ENCODE measurements at regions not wholly inside any gene's neighbourhood (a gene's known extent, or its start where the extent isn't known, plus 50 kb on each side); places are given as distances from the start of the nearest gene placed in this dataset.

DNA sequence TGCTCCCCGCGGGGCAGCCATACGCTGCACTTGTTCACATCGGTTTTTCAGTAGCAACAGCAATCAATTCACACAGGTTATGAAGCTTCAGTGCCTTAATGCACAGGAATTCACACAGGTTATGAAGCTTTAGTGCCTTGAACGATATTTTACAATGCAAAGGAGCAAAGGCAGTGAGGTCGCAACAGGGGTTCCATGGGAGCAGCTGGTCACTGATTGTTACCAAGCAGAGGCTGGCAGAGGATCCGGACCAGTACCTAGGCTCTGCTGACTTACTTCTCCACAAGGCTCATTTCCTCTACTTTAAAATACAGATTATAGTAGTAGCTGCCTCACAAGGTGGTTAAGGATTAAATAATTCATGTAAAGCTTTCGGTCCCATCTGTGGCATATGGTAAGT is 95.2 kb upstream of the ODAD2 start:
- Histone ChIP-seq H3K4me1 (ENCODE audit: low read depth, poor library complexity, severe bottlenecking) (no peaks in the 10 kb centered on the region), H3K4me2 (no peak overlapping the region), H2AFZ (ENCODE audit: low read depth) (no peak overlapping the region), H3K9ac (no peak overlapping the region), H3K36me3 (ENCODE audit: insufficient read depth) (no peaks in the 10 kb centered on the region), H3K27ac (no peak overlapping the region), H3K27me3 (ENCODE audit: insufficient read depth, low read depth) (no peaks in the 10 kb centered on the region), H4K20me1 (ENCODE audit: insufficient read depth) (no peaks in the 10 kb centered on the region), H3K4me3 (IDR thresholded peaks at IDR 0.05; ENCODE audit: insufficient read depth, low read depth, low read length) (no peak overlapping the region), H3K79me2 (ENCODE audit: insufficient read depth, low read depth) (no peaks in the 10 kb centered on the region)
- TF ChIP-seq, protein P1, sequence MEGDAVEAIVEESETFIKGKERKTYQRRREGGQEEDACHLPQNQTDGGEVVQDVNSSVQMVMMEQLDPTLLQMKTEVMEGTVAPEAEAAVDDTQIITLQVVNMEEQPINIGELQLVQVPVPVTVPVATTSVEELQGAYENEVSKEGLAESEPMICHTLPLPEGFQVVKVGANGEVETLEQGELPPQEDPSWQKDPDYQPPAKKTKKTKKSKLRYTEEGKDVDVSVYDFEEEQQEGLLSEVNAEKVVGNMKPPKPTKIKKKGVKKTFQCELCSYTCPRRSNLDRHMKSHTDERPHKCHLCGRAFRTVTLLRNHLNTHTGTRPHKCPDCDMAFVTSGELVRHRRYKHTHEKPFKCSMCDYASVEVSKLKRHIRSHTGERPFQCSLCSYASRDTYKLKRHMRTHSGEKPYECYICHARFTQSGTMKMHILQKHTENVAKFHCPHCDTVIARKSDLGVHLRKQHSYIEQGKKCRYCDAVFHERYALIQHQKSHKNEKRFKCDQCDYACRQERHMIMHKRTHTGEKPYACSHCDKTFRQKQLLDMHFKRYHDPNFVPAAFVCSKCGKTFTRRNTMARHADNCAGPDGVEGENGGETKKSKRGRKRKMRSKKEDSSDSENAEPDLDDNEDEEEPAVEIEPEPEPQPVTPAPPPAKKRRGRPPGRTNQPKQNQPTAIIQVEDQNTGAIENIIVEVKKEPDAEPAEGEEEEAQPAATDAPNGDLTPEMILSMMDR (conservative IDR thresholded peaks at IDR 0.05; ENCODE audit: low read depth, low read length) = no peak

DNA sequence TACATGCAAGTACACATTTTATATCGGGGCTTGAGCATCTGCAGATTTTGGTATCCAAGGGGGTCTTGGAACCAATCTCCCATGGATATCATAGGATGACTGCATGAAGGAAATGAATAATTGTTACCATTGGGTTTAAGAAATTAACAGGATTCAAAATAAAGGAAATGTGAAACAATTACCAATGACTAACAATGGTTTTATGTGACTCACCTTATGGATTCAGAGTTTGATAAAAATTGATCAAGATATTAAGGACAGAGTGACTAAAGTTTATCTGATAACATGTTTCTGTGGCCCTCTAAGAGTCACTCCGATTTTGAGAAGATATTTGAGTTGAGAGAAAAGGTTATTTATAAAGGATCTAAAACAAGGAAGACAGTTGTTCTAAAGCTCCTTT is 93.0 kb upstream of the ODAD2 start:
- H3K27ac ChIP-seq = no peak overlapping the region
- no peaks in the 10 kb centered on the region for H3K27me3 ChIP-seq (ENCODE audit: insufficient read depth, low read depth)
- H3K4me1 ChIP-seq (ENCODE audit: low read depth, poor library complexity, severe bottlenecking) = no peaks in the 10 kb centered on the region
- no peak overlapping the region for H3K4me2 ChIP-seq
- H3K36me3 ChIP-seq (ENCODE audit: insufficient read depth) = no peaks in the 10 kb centered on the region
- H3K4me3 ChIP-seq (IDR thresholded peaks at IDR 0.05; ENCODE audit: insufficient read depth, low read depth, low read length) = no peak overlapping the region
- H2AFZ ChIP-seq (ENCODE audit: low read depth) = no peak overlapping the region
- H3K9ac ChIP-seq = no peak overlapping the region
- no peaks in the 10 kb centered on the region for H4K20me1 ChIP-seq (ENCODE audit: insufficient read depth)
- no peaks in the 10 kb centered on the region for H3K79me2 ChIP-seq (ENCODE audit: insufficient read depth, low read depth)
- TF ChIP-seq, protein P1 (conservative IDR thresholded peaks at IDR 0.05; ENCODE audit: low read depth, low read length) = no peak

DNA sequence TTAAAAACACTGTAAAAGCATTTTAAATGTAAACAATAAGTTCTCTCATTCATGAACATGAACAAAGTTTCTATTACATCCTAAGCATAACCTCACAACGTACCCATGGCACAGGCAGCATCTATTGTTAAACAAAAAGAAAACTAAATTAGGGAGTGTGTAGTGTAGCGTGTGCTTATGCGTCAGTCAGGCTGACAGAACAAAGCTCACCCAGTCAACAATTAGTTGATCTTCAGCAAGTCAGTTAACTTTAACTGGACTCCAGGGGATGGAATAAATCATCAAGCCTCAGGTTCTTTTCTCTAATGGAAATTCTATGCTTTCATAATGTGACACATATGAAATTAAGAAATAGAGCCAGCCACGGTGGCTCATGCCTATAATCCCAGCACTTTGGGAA is 91.6 kb upstream of the ODAD2 start:
- H3K27me3 ChIP-seq (ENCODE audit: insufficient read depth, low read depth) = no peaks in the 10 kb centered on the region
- H3K27ac ChIP-seq = no peak overlapping the region
- no peaks in the 10 kb centered on the region for H4K20me1 ChIP-seq (ENCODE audit: insufficient read depth)
- H2AFZ ChIP-seq (ENCODE audit: low read depth) = no peak overlapping the region
- TF ChIP-seq, protein P1 (conservative IDR thresholded peaks at IDR 0.05; ENCODE audit: low read depth, low read length) = no peak
- no peaks in the 10 kb centered on the region for H3K4me1 ChIP-seq (ENCODE audit: low read depth, poor library complexity, severe bottlenecking)
- no peak overlapping the region for H3K9ac ChIP-seq
- no peak overlapping the region for H3K4me2 ChIP-seq
- H3K36me3 ChIP-seq (ENCODE audit: insufficient read depth) = no peaks in the 10 kb centered on the region
- H3K79me2 ChIP-seq (ENCODE audit: insufficient read depth, low read depth) = no peaks in the 10 kb centered on the region
- H3K4me3 ChIP-seq (IDR thresholded peaks at IDR 0.05; ENCODE audit: insufficient read depth, low read depth, low read length) = no peak overlapping the region

GRCh38 chr10:28089467-28089866 is 90.6 kb upstream of the ODAD2 start:
- Histone ChIP-seq H2AFZ (ENCODE audit: low read depth) (no peak overlapping the region), H3K36me3 (ENCODE audit: insufficient read depth) (no peaks in the 10 kb centered on the region), H3K4me2 (no peak overlapping the region)

More at GRCh38 chr10:28089467-28089866, 90.6 kb upstream of the ODAD2 start:
- Histone ChIP-seq H3K4me3 (IDR thresholded peaks at IDR 0.05; ENCODE audit: insufficient read depth, low read depth, low read length) (no peak overlapping the region), H3K4me1 (ENCODE audit: low read depth, poor library complexity, severe bottlenecking) (no peaks in the 10 kb centered on the region), H4K20me1 (ENCODE audit: insufficient read depth) (no peaks in the 10 kb centered on the region), H3K79me2 (ENCODE audit: insufficient read depth, low read depth) (no peaks in the 10 kb centered on the region), H3K27me3 (ENCODE audit: insufficient read depth, low read depth) (no peaks in the 10 kb centered on the region), H3K27ac (no peak overlapping the region), H3K9ac (no peak overlapping the region)
- TF ChIP-seq, protein P1 (conservative IDR thresholded peaks at IDR 0.05; ENCODE audit: low read depth, low read length) = no peak

Measured in KMS-11 (cell line).